HEK293 (cell line): ENCODE measurements at regions not wholly inside any gene's neighbourhood (a gene's known extent, or its start where the extent isn't known, plus 50 kb on each side); places are given as distances from the start of the nearest gene placed in this dataset.

Experiments
- CTCF ChIA-PET: fragments of 350-600 bp; formaldehyde crosslinking; extraction: SDS; loops from one replicate; lab custom pipeline; 2021; ENCODE audit warnings: antibody characterized with exemption; lab: Yijun Ruan, JAX
- POLR2A ChIA-PET: fragments of 300-600 bp; formaldehyde crosslinking; extraction: SDS; loops from one replicate; lab custom pipeline; 2020; ENCODE audit warnings: antibody characterized with exemption, inconsistent platforms; lab: Yijun Ruan, JAX
- H3K27ac ChIP-seq: fragments of 200-500 bp; sonication (Bioruptor generic); 2 replicates; pipeline ENCODE4 v1.5.1; 2014; ENCODE audit warnings: low read depth, low read length, control low read depth, inconsistent platforms; ENCODE audit errors: extremely low read depth
- H3K36me3 ChIP-seq, 2 experiments: fragments of 200-500 bp in 1 of 2; sonication (Bioruptor generic) in 1 of 2; 1 replicate in 1 of 2; 2 replicates in 1 of 2; pipeline ENCODE4 v1.5.1; 2014 to 2017; ENCODE audit warnings: inconsistent platforms in 2 of 2, low read length in 2 of 2; ENCODE audit not compliant: control insufficient read depth in 2 of 2, insufficient read depth in 1 of 2
- H3K4me1 ChIP-seq: fragments of 200-500 bp; sonication (Bioruptor generic); 2 replicates; pipeline ENCODE4 v1.5.1; 2014; ENCODE audit warnings: mild to moderate bottlenecking, low read length, inconsistent platforms; ENCODE audit not compliant: control insufficient read depth, insufficient read depth
- H3K4me3 ChIP-seq: 2 replicates; pipeline ENCODE4 v1.5.1; 2011; ENCODE audit warnings: low read depth, mild to moderate bottlenecking, control low read depth, low read length, moderate library complexity
- H3K9me3 ChIP-seq: fragments of 200-500 bp; sonication (Bioruptor generic); 2 replicates; pipeline ENCODE4 v1.5.1; 2014; ENCODE audit warnings: low read depth, low read length, inconsistent platforms; ENCODE audit not compliant: control insufficient read depth, insufficient read depth
- BCL11A ChIP-seq: fragments of 450-650 bp; formaldehyde crosslinking; IDR thresholded peaks from 2 replicates; pipeline ENCODE4 v1.5.1; 2016; ENCODE audit warnings: low read depth, missing biosample characterization, missing genetic modification characterization
- HOXA7 ChIP-seq: sonication (generic); formaldehyde crosslinking; IDR thresholded peaks from 2 replicates; pipeline ENCODE4 v1.8.1; 2022; ENCODE audit warnings: missing genetic modification reagents, borderline replicate concordance
- HOXD13 ChIP-seq: sonication (generic); formaldehyde crosslinking; IDR thresholded peaks from 2 replicates; pipeline ENCODE4 v1.8.0; 2022; ENCODE audit warnings: missing genetic modification reagents, borderline replicate concordance
- MYNN ChIP-seq: fragments of 450-650 bp; formaldehyde crosslinking; IDR thresholded peaks from 2 replicates; pipeline ENCODE4 v1.5.1; 2016; ENCODE audit warnings: missing biosample characterization, missing genetic modification characterization, borderline replicate concordance
- SP7 ChIP-seq: fragments of 450-650 bp; formaldehyde crosslinking; IDR thresholded peaks from 2 replicates; pipeline ENCODE4 v1.5.1; 2016; ENCODE audit warnings: missing biosample characterization, missing genetic modification characterization
- YY2 ChIP-seq: fragments of 450-650 bp; formaldehyde crosslinking; IDR thresholded peaks from 2 replicates; pipeline ENCODE4 v1.5.1; 2016; ENCODE audit warnings: missing biosample characterization, missing genetic modification characterization
- ZBTB7A ChIP-seq: fragments of 450-650 bp; formaldehyde crosslinking; IDR thresholded peaks from 2 replicates; pipeline ENCODE4 v1.5.1; 2016; ENCODE audit warnings: low read depth, missing biosample characterization, missing genetic modification characterization
- ZFHX2 ChIP-seq: fragments of 450-650 bp; formaldehyde crosslinking; conservative IDR thresholded peaks from 2 replicates; pipeline ENCODE4 v1.5.1; 2016; ENCODE audit warnings: missing biosample characterization, missing genetic modification characterization
- ZNF114 ChIP-seq: fragments of 450-650 bp; formaldehyde crosslinking; IDR thresholded peaks from 2 replicates; pipeline ENCODE4 v1.5.0; 2017; ENCODE audit warnings: missing biosample characterization, missing genetic modification characterization
- ZNF19 ChIP-seq: fragments of 450-650 bp; formaldehyde crosslinking; IDR thresholded peaks from 2 replicates; pipeline ENCODE4; 2016; ENCODE audit warnings: missing biosample characterization, missing genetic modification characterization, low read depth
- ZNF37A ChIP-seq: fragments of 450-650 bp; IDR thresholded peaks from 2 replicates; pipeline ENCODE4 v1.5.1; 2018; ENCODE audit warnings: missing biosample characterization, missing genetic modification characterization
- ZNF391 ChIP-seq: fragments of 450-650 bp; formaldehyde crosslinking; IDR thresholded peaks from 2 replicates; pipeline ENCODE4 v1.5.1; 2016; ENCODE audit warnings: low read depth, missing biosample characterization, missing genetic modification characterization, borderline replicate concordance
- ZNF521 ChIP-seq: fragments of 450-650 bp; formaldehyde crosslinking; IDR thresholded peaks from 2 replicates; pipeline ENCODE4 v1.5.1; 2017; ENCODE audit warnings: missing biosample characterization, mild to moderate bottlenecking, missing genetic modification characterization
- ZNF561 ChIP-seq: fragments of 450-650 bp; IDR thresholded peaks from 2 replicates; pipeline ENCODE4 v1.5.1; 2018; ENCODE audit warnings: missing biosample characterization, missing genetic modification characterization, borderline replicate concordance
- ZNF707 ChIP-seq: fragments of 450-650 bp; formaldehyde crosslinking; IDR thresholded peaks from 2 replicates; pipeline ENCODE4 v1.5.1; 2016; ENCODE audit warnings: missing biosample characterization, missing genetic modification characterization
- TF ChIP-seq, protein P1 (sequence below): fragments of 450-650 bp; formaldehyde crosslinking; IDR thresholded peaks from 2 replicates; pipeline ENCODE4 v1.5.1; 2016; ENCODE audit warnings: missing biosample characterization, missing genetic modification characterization
- TF ChIP-seq, protein P2 (sequence below): fragments of 450-650 bp; formaldehyde crosslinking; IDR thresholded peaks from 2 replicates; pipeline ENCODE4 v1.5.1; 2016; ENCODE audit warnings: missing biosample characterization, missing genetic modification characterization
- TF ChIP-seq, protein P3 (sequence below): fragments of 450-650 bp; formaldehyde crosslinking; IDR thresholded peaks from 2 replicates; pipeline ENCODE4 v1.5.1; 2017; ENCODE audit warnings: missing biosample characterization, missing genetic modification characterization
- TF ChIP-seq, protein P4 (sequence below): fragments of 450-650 bp; formaldehyde crosslinking; IDR thresholded peaks from 2 replicates; pipeline ENCODE4 v1.5.1; 2016; ENCODE audit warnings: missing biosample characterization, missing genetic modification characterization
- TF ChIP-seq, protein P5 (sequence below): fragments of 450-650 bp; formaldehyde crosslinking; IDR thresholded peaks from 2 replicates; pipeline ENCODE4 v1.5.1; 2016; ENCODE audit warnings: missing biosample characterization, missing genetic modification characterization

DNA sequence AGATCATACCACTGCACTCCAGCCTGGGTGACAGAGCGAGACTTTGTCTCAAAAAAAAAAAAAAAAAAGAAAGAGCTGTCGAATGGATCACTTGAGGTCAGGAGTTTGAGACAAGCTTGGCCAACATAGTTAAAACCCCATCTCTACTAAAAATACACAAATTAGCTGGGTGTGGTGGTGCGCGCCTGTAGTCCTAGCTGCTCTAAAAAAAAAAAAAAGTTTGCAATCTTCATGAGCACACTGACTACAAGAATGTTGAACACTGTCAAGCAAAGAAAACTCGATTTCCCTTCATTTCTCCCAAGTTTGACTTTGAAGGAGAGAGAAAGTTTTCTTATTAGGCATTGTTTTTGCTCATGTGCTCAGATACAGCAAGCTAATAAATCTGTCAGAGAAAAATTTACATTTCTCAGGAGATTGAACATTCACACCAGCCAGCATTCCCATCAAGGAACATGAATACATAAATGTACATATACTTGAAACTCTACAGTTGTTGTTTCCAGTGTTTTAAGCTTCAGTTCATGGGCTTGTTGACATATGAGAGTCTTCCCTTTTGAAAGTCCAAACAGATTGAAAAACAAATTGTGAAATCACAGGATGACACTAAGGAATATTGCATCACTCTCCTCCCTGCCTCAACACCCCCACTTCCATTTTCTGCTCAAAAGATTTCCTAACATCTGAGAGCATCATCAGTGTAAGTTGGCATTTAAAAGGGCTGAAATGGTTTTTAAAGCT lies 81.8 kb downstream of the ARRDC3 start:
- H3K4me1 ChIP-seq = no peaks in the 10 kb centered on the region
- TF ChIP-seq, protein P1, sequence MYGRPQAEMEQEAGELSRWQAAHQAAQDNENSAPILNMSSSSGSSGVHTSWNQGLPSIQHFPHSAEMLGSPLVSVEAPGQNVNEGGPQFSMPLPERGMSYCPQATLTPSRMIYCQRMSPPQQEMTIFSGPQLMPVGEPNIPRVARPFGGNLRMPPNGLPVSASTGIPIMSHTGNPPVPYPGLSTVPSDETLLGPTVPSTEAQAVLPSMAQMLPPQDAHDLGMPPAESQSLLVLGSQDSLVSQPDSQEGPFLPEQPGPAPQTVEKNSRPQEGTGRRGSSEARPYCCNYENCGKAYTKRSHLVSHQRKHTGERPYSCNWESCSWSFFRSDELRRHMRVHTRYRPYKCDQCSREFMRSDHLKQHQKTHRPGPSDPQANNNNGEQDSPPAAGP (tag by site-specific recombination) = no peak
- no peak for TF ChIP-seq ZNF391
- TF ChIP-seq, protein P2, sequence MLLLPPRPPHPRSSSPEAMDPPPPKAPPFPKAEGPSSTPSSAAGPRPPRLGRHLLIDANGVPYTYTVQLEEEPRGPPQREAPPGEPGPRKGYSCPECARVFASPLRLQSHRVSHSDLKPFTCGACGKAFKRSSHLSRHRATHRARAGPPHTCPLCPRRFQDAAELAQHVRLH = no peak
- TF ChIP-seq ZFHX2 (tag by site-specific recombination) = no peak
- TF ChIP-seq HOXA7 = no peak
- no peak for TF ChIP-seq ZNF561 (tag by site-specific recombination)
- no peak for TF ChIP-seq BCL11A (tag by site-specific recombination)
- TF ChIP-seq SP7 (tag by site-specific recombination) = no peak
- no peak for TF ChIP-seq YY2 (tag by site-specific recombination)
- no peak for TF ChIP-seq ZBTB7A (tag by site-specific recombination)
- TF ChIP-seq, protein P3, sequence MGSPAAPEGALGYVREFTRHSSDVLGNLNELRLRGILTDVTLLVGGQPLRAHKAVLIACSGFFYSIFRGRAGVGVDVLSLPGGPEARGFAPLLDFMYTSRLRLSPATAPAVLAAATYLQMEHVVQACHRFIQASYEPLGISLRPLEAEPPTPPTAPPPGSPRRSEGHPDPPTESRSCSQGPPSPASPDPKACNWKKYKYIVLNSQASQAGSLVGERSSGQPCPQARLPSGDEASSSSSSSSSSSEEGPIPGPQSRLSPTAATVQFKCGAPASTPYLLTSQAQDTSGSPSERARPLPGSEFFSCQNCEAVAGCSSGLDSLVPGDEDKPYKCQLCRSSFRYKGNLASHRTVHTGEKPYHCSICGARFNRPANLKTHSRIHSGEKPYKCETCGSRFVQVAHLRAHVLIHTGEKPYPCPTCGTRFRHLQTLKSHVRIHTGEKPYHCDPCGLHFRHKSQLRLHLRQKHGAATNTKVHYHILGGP (tag by site-specific recombination) = no peak
- no peak for TF ChIP-seq MYNN (tag by site-specific recombination)
- TF ChIP-seq ZNF114 (tag by site-specific recombination) = no peak
- no peak for TF ChIP-seq ZNF521 (tag by site-specific recombination)
- TF ChIP-seq, protein P4, sequence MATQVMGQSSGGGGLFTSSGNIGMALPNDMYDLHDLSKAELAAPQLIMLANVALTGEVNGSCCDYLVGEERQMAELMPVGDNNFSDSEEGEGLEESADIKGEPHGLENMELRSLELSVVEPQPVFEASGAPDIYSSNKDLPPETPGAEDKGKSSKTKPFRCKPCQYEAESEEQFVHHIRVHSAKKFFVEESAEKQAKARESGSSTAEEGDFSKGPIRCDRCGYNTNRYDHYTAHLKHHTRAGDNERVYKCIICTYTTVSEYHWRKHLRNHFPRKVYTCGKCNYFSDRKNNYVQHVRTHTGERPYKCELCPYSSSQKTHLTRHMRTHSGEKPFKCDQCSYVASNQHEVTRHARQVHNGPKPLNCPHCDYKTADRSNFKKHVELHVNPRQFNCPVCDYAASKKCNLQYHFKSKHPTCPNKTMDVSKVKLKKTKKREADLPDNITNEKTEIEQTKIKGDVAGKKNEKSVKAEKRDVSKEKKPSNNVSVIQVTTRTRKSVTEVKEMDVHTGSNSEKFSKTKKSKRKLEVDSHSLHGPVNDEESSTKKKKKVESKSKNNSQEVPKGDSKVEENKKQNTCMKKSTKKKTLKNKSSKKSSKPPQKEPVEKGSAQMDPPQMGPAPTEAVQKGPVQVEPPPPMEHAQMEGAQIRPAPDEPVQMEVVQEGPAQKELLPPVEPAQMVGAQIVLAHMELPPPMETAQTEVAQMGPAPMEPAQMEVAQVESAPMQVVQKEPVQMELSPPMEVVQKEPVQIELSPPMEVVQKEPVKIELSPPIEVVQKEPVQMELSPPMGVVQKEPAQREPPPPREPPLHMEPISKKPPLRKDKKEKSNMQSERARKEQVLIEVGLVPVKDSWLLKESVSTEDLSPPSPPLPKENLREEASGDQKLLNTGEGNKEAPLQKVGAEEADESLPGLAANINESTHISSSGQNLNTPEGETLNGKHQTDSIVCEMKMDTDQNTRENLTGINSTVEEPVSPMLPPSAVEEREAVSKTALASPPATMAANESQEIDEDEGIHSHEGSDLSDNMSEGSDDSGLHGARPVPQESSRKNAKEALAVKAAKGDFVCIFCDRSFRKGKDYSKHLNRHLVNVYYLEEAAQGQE (tag by site-specific recombination) = no peak
- no peak for TF ChIP-seq ZNF707 (tag by site-specific recombination)
- no peak for TF ChIP-seq ZNF37A (tag by site-specific recombination)
- TF ChIP-seq ZNF19 (tag by site-specific recombination) = no peak
- TF ChIP-seq, protein P5, sequence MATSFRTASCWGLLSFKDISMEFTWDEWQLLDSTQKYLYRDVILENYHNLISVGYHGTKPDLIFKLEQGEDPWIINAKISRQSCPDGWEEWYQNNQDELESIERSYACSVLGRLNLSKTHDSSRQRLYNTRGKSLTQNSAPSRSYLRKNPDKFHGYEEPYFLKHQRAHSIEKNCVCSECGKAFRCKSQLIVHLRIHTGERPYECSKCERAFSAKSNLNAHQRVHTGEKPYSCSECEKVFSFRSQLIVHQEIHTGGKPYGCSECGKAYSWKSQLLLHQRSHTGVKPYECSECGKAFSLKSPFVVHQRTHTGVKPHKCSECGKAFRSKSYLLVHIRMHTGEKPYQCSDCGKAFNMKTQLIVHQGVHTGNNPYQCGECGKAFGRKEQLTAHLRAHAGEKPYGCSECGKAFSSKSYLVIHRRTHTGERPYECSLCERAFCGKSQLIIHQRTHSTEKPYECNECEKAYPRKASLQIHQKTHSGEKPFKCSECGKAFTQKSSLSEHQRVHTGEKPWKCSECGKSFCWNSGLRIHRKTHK (tag by site-specific recombination) = no peak
- no peak for TF ChIP-seq HOXD13

More for the DNA sequence above, 81.8 kb downstream of the ARRDC3 start:
- Histone ChIP-seq H3K27ac (no peak overlapping the region), H3K36me3 (no peaks in the 10 kb centered on the region), H3K4me3 (no peak overlapping the region), H3K9me3 (no peaks in the 10 kb centered on the region)
- CTCF ChIA-PET = interaction anchor here (0.5 to 0.7 kb wide), 5 partner anchors 9 to 213 kb away, joined by 3 to 4 read pairs (median 4); no protein-coding TSS in a partner anchor
- POLR2A ChIA-PET = interaction anchor here (0.6 to 0.7 kb wide), 2 partner anchors 82 to 1226 kb away, joined by 3 to 5 read pairs; no protein-coding TSS in a partner anchor
